GM18867 (cell line): ENCODE measurements at regions not wholly inside any gene's neighbourhood (a gene's known extent, or its start where the extent isn't known, plus 50 kb on each side); places are given as distances from the start of the nearest gene placed in this dataset.
"Not testable (repeated sequence)": the region's sequence is repeated elsewhere in the genome, so short reads cannot be mapped to it uniquely, and the experiment has no call there.

Source experiments
- ATAC-seq: cut with Tn5 transposase; IDR thresholded peaks from one replicate; pipeline ENCODE4 v1.9.1; 2021; ENCODE audit warnings: mild to moderate bottlenecking, moderate library complexity; ENCODE audit not compliant: unreplicated experiment

DNA sequence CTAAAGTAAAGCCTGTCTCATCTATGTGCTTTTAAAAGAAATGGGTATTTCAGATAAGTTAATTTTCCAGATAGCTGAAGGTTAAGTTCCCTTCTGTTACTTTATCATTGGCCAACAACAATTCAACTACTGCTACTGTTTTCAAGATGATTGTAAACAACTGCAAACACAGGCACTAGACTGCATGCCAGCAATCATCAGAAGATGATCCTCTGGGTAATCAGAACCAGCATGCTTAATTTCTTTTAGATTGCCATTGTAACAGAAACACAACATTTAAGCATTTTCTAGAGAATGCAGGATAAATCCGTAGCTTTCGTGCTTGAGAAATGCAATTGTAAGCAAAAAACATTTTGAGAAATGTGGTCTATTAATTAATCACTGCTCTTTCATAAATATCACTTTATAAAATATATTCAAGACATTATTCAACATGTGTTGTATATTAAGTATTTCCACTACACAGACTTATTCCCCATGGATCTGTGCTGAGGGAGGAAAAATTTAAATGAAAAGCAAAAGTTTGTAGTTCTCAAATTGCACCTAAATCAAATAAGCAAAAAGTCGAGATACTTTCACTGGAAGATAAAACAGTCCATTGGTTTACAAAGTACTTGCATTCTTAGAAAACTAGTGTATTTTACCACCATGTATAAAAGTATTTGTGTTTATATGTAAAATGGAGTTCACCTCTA is 133.7 kb downstream of the ATL2 start:
- no peak for ATAC-seq

DNA sequence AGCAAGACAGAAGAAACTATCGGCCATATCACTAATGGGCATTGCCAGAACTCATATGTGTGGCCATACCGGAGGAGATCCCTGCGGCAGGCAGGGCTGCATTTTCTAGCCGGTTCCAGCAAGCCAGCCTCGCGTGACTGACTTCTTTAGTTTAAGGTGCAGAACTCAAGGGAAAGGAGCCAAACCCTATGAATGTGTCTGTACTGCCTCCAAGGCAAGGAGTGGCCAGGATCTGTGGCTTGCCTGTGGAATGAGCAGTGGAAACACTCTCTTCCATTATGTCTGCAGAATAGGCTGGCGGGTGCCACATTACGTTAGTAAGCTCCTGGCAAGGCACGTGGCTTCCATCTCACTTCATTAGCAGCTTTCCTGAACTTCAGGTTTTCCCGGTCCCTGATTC is 137.6 kb downstream of the ATL2 start:
- no peak for ATAC-seq

DNA sequence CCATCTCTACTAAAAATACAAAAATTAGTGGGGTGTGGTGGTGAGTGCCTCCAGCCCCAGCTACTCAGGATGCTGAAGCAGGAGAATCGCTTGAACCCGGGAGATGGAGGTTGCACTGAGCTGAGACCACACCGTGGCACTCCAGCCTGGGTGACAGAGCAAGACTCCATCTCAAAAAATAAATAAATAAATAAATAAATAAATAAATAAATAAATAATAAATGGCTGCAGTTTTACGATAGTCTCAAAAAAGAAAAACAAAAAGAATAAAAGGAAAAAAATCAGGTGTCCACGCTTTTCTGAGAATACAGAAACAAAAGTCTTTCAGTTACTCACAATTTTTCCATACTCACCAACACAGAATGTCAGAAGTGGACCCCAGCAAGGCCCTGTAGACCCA is 138.4 kb downstream of the ATL2 start:
- ATAC-seq = not testable (repeated sequence)

DNA sequence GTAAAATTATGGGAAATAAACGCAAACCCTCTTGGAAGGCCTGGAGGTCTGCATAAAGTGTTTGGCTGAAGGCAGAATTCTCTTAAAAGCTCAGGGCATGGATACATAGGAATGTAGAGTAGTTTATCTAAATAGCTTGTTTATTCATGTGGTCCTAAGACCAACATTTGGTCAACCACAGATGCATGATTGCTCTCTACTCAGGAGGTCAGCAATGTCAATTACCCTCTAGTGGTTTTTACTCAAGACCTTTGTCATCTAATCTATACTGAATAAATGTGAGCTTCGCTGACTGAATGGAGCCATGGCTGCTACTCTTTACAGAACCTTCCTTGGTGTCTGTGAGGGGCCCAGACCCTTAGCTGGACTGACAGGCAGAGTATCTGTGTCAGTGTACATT is 139.8 kb downstream of the ATL2 start:
- ATAC-seq = no peak

DNA sequence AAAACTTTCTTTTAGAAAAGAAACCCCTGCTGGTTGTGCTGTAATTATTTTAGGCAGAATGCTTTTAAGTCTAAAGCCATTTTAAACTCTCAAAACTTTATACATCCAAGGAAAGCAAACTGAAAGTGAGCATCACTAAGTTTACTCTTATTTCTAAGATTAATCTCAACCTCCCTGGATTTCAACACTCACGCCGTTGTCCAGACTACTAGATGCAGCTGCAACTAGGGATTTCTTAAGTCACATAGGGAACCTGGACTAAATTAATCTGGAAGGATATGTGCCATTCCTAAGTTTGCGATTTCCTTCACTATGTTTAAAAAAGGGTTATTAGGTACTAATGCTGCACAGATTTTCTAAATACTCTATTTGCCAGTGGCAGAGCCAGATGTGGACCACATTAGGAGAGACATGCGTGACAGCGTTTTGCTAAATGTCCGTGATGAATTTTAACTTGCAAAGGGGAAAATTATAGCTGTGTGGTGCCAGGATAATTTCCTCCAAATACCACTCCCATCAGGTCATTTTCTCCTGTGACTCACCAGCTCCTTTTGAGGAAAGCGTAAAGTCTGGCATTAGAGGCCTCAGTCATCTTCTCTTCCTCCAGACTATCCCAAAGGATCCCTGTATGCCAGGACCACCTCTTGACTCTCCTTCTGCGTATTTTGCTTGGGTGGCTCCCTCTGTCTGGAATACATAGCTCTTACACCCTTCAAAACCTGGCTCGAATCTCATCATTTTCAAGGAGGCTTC is 143.7 kb downstream of the ATL2 start:
- no peak for ATAC-seq

DNA sequence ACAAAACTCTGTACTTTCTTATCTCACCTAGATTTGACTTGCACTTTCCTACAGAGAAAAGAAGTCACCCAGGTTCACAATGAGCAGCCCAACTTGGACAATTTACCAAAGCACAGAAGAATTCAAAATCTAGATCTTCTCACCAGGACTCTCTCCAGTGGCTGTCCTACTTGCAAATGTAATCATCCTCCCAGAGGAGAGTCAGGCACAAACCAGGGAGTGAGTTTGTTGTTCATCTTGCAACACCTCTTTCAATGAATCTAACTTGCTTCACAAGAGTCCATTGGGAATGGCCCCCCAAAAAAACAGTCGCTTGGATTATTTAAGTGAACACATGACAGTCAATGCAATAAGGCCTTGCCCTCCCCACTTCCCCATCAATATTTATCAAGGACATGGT is 144.6 kb downstream of the ATL2 start:
- no peak for ATAC-seq

DNA sequence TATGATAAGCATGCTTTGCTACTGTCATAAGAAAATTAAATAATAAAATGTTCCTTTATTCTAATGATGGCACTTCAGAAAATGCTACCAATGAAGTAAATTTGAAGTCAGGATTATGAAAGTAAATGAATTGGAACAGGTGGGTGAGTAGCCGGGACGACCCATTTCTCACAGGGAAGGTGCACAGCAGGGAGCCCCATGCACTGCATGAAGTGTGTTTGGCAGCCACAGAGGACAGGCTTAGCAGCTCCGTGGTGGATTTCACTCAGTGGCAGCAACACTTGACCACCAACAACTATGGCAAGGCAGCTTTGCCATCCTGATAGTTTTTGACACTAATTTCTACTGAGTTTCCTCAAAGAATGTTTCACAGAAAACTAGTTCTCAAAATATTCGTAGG is 146.3 kb downstream of the ATL2 start:
- ATAC-seq = no peak

DNA sequence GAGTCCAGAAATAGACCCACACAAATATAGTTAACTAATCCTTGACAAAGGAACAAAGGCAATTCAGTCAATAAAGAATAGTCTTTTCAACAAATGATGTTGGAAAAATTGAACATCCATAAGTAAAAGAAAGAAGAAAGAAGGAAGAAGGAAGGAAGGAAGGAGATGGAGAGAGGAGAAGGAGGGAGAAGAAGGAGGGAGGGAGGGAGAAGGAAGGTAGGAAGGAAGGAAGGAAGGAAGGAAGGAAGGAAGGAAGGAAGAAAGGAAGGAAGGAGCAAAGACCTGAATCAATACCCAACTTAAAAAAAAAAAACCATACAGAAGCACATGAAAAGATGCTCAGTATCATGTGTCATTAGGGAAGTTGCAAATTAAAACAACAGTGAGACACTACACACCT is 148.3 kb downstream of the ATL2 start:
- ATAC-seq = no peak

DNA sequence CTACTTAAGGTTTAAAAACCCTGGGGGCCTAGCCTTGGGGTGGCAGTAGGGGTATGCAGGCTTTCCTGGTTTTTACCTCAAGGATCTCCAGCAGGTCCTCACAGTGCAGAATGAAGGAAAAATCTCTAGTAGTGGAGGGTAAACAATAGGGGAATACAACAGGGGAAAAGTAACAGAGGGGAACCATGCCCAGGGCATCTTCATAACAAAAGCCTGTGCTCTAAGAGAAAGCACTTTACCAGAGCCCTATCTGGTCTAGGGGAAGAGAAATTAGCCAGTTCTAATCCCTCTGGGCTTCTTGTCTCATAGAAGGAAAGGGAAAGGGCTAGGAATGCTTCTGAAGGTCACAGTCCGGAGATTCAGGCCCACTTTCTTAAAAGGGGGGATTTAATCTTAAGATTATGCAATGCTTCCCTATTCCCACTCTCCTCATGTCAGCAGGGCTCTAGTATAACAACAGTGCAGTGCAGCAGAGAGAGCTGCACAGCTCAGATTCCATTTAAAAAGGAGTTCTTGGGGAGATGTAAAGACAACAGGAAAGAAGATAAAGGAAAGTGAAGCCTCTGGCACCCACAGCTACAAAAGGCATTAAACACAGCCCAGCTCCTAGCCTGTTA is 149.0 kb upstream of the CYP1B1 start:
- ATAC-seq = no peak

DNA sequence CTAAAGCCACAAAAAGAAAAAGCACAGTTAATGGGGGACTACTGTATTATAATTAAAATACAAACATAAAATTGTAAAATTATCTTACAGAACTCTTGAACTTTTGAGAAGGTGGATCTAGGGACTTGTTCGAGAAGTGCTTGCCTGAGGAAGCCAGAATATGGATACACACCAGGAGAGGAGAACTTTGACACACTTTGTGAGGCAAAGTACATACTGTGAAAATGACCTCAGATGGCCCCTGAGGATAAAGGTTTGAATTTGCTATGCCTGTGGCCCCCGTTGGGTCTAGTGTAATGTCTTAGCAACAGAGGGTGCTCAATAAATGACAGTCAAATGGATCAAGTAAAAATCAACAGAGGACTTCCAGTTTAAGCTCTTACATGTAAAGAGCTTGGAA is 148.2 kb upstream of the CYP1B1 start:
- ATAC-seq = no peak

DNA sequence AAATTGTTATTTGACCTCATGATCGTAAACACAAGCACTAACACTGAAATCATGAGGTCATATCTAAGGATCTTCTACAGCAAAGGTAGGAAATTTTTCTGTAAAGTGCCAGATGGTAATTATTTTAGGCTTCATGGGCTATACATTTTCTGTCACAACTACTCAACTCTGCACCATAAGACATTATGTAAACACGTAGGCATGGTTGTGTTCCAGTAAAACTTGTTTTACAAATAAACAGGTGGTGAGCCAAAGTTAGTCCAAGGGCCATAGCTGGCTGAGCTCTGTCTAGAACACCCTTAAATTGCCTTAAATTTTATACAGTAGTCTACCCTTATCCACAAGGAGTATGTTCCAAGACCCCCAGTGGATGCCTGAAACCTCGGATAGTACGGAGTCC is 147.3 kb upstream of the CYP1B1 start:
- no peak for ATAC-seq

DNA sequence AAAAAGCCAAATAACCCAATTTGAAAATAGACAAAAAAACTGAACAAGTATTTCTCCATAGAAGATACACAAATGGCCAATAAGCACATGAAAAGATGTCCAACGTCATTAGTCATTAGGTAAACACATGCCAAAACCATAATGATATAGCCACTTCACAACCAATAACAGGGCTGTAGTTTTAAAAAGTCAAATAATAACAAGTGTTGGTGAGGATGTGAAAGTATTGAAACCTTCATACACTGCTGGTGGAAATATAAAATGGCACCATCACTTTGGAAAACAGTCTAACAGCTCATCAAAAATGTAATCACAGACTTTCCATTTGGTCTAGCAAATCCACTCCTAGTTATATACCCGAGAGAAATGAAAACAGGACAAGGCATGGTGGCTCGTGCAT is 144.2 kb upstream of the CYP1B1 start:
- ATAC-seq = no peak

DNA sequence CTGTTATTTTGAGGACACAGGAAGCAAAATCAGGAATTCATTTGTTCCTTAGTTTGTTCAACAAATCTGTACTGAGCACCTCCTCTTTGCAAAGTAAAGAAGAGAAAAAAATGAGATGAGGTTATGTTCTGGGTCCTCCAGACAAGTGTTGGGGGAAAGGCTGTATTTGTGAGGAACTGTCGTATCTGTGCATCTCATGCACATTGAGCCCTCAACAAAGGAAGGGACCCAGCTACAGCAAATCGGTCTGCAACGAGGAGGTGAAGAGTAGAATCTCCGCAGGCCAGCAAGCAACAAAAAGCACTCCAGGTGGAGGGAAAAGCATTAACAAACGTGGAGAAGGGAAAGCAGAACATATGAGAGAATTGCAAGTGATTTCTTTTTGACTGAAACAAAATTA is 143.0 kb upstream of the CYP1B1 start:
- ATAC-seq = no peak

DNA sequence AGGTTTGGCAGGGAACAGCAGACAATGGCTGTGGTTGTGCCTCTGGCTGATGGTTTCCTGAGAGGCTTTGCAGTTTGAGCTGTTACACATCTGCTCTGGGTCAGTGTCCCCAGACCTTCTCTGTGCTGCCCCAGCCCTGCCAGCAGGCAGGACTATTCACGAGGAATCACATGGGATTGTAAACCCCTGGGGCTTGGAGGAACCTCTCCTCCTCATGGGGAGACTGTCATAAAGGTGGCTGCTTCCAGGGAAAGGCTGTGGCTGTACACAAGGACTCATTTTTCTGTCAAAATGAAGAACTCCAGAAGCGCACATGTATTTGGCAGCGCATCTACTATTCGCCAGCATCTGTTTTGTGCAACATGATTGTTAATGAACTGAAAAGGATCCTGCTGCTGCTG is 142.6 kb upstream of the CYP1B1 start:
- no peak for ATAC-seq

DNA sequence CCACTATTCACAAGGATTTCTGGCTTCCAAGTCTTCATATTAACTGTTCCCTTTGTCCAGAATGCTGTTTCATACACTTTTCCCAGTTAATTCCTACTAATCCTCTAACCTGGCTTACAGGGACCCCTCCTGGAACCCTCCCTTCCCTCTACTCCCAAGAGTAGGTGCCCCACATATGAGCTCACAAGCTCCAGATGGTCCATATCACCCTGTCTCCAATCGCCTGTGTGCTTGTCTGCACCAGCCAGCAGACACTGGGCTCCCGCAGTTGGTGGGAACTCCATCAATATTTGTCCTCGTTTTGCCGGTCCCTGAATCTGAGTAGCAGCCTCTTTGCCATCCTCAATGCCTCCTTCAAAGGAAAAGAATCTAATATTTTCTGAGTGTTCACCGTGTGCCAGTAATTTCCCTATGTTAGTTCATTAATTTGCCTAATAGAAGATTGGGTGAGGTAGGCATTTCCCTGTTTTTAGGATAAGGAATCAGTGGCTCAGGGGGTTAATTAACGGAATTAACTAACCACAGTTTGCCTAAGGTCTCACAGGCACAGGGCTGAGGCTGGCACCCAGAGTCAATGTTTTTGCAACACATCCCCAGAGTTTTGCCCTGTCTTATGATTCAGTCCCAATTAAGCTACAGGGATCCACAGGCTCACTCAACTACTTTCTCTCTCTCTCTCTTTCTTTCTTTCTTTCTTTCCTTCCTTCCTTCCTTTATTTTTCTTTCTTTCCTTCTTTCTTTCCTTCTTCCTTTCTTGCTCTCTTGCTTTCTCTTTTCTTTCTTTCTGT is 141.6 kb upstream of the CYP1B1 start:
- ATAC-seq = no peak

DNA sequence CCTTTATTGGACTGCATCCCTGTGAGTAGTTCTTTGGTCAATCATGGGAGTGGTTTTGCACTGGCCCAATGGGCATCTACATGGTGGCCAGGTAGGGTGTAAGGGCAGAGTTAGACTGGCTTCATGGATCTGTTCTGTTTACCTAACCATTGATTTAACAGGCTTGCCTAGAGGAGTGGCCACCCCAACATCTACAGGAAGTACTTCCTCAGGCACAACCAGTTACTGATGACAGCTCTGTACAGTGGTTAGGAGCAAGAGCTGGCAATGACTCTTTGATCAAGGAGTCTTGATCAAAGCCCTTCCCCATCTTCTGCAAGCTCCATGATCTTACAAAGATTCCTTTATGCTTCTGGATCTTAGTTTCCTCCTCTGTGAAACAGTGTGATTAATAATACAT is 140.9 kb upstream of the CYP1B1 start:
- ATAC-seq = no peak

DNA sequence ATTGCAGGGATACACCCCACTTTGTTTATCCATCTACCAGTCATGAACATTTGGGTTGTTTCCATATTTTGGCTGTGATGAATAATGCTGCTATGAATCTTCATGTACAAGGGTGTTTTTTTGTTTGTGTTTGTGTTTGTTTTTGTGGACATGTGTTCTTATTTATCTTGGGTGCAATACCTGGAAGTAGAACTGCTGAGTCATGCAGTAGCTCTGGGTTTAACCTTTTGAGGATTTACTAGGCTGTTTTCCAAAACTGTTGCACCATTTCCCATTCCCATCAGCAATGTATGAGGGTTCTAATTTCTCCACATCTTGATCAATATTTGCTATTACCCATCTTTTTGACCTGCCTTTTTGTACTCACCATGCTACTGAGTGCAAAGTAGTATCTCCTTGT is 140.0 kb upstream of the CYP1B1 start:
- ATAC-seq = no peak

DNA sequence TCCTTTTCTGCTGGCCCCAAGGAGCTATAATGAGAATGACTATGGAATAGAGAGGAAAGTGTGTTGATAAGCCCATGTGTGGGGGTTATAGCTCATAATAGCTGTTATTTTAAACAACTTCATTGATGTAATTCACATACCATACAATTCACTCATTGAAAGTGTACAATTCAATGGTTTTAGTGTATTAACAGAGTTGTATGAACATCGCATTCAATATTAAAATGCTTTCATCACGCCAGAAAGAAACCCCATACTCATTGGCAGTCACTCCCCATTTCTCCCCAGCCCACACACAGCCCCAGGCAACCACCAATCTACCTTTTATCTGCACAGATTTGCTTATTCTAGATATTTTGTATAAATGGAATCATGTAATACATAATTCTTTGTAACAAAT is 139.6 kb upstream of the CYP1B1 start:
- ATAC-seq = no peak

DNA sequence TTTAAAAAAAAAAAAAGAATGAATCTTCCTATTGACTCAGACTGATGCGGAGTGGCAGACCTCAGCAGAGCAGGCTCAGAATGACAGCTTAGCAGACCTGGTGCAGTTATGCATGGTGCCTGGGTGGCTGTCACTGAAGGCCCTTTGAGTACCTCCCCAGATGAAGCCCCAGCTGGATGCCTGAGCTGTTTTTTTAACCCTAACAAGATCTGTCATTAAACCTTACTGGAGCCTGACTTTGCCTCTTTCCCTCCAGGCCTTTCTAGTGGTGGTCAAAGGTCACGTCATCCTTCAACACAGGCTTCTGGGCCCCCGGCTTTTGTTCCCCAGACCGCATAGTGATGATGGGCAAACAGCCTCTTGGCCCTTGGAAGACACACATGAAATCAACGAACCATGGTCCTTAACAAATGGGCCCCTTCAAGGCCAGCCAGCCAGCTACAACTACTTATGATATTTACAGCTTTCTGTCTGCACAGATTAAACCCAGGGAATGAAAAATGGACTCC is 138.3 kb upstream of the CYP1B1 start:
- ATAC-seq = no peak

DNA sequence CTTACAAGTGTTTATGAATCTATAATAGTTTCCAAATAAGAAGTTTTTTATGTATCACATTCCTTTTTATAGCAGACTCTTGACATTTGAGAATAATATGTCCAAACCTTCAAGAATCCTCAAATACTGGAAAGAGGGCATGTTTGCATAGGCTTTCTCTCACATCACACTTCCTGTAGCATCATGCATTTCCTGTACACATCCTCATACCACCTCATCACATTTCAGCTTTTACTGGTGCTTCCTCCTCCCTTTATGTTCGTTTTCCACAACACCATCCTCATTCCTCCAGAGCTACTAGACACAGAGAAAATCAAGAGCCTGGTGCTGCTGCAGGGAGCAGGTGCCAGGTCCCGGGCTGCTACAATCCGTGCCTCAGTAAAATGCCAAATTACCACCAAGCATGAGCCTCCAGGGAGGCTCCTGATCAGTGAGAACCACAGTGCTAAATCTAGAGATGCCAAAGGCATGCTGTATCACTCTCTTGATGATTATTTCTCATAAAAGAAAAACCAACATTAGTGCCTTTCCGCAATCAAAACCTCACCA is 137.7 kb upstream of the CYP1B1 start:
- ATAC-seq = no peak

DNA sequence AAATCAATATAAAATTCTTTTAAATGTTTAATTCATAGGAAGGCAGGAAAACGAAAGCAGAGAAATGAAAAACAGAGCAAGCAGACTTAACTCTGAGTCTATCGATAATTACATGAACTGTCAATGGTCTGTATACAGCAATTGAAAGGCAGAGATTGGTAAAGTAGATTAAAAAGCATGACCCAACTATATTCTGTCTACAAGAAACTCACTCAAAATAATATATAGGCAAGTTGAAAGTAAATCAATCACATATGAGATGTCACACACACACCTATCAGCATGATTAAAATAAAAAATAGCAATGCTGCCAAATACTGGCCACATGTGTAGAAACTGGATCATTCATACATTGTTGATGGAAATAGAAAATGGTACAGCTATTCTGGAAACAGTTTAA is 136.4 kb upstream of the CYP1B1 start:
- no peak for ATAC-seq
